ENCODE measurements at regions not wholly inside any gene's neighbourhood (a gene's known extent, or its start where the extent isn't known, plus 50 kb on each side); places are given as distances from the start of the nearest gene placed in this dataset.

DNA sequence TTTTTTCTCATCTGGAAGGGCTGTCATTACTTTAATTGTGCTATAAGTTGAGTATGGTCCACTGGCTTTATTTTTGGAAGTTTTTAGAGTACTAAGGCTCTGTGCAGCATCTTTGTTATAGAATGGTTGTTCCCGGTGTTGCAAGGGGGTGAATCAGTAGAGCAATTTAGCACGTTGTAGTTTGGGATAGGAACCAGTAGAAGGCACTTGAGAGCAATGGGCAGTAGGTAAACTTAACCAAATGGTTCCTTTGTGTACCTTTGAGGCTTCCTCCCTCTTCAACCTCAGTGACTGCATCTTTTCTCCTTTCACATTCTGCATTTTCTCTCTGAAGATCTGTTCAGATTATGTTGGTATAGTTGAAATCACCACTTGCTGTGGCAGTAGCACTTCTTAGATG is 238.2 kb upstream of the SYT4 start:
- TF ChIP-seq, protein P1, sequence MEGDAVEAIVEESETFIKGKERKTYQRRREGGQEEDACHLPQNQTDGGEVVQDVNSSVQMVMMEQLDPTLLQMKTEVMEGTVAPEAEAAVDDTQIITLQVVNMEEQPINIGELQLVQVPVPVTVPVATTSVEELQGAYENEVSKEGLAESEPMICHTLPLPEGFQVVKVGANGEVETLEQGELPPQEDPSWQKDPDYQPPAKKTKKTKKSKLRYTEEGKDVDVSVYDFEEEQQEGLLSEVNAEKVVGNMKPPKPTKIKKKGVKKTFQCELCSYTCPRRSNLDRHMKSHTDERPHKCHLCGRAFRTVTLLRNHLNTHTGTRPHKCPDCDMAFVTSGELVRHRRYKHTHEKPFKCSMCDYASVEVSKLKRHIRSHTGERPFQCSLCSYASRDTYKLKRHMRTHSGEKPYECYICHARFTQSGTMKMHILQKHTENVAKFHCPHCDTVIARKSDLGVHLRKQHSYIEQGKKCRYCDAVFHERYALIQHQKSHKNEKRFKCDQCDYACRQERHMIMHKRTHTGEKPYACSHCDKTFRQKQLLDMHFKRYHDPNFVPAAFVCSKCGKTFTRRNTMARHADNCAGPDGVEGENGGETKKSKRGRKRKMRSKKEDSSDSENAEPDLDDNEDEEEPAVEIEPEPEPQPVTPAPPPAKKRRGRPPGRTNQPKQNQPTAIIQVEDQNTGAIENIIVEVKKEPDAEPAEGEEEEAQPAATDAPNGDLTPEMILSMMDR (IDR thresholded peaks at IDR 0.05): no peak
- TF ChIP-seq POLR2A (IDR thresholded peaks at IDR 0.05): no peak

Data from Peyer's patch (tissue), 4 donors.